ENCODE measurements at regions not wholly inside any gene's neighbourhood (a gene's known extent, or its start where the extent isn't known, plus 50 kb on each side); places are given as distances from the start of the nearest gene placed in this dataset.

DNA sequence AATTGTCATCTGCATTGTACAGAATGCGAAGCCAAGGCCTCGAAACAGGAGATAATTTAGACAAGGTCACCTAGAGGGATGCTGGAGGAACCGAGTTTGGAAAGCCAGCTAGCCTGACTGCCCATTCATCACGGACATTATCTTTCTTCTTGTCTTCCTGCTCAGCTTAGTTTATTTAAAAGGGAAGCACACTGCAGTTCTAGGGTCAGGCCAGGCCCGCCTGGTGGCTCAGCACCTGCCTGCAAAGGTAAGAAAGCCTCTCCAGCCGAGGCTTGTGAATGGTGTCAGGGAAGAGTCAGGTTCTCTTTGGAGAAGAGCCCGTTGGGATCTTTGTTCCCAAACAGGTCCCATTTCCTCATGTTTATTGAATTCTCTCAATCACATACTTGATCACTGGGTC lies 246.5 kb downstream of the BLID start:
- Histone ChIP-seq H2BK15ac (ENCODE audit: low read depth, low read length) (no peak overlapping the region), H3K9me3 (ENCODE audit: control insufficient read depth, low read depth, low read length) (no peaks in the 10 kb centered on the region), H3K23ac (ENCODE audit: insufficient read length, low read depth, low read length) (no peak overlapping the region), H3K4me1 (ENCODE audit: insufficient read depth, low read length) (peaks cover 4% of the 10 kb centered on the region; the same call in 1 of the 2 replicates), H2BK5ac (ENCODE audit: insufficient read length, low read length) (no peak overlapping the region), H2BK120ac (ENCODE audit: low read depth, low read length, poor library complexity, severe bottlenecking) (no peak overlapping the region), H3K23me2 (ENCODE audit: insufficient read length, low read depth, low read length, poor library complexity, severe bottlenecking) (no peaks in the 10 kb centered on the region), H3K79me1 (ENCODE audit: insufficient read depth, low read depth, low read length, poor library complexity, severe bottlenecking) (no peaks in the 10 kb centered on the region), H3K79me2 (ENCODE audit: insufficient read depth, low read length) (no peaks in the 10 kb centered on the region), H3K4ac (ENCODE audit: low read depth, low read length) (no peak overlapping the region), H2AFZ (ENCODE audit: low read length) (no peak overlapping the region), H4K8ac (replicated peaks; ENCODE audit: insufficient read length, low read depth, low read length) (no peak overlapping the region), H3K27me3 (ENCODE audit: insufficient read depth, low read length) (no peaks in the 10 kb centered on the region), H4K91ac (ENCODE audit: insufficient read length, low read depth, low read length) (no peak overlapping the region), H2BK20ac (ENCODE audit: low read depth, low read length, poor library complexity, severe bottlenecking) (no peak overlapping the region), H2AK5ac (ENCODE audit: insufficient read length, low read length) (no peak overlapping the region), H3K56ac (ENCODE audit: insufficient read length, low read depth, low read length) (no peak overlapping the region), H4K20me1 (ENCODE audit: control insufficient read depth, insufficient read depth, insufficient read length) (no peaks in the 10 kb centered on the region), H3K4me2 (ENCODE audit: insufficient read depth, insufficient read length, low read length) (no peak overlapping the region), H3T11ph (ENCODE audit: low read length) (no peak overlapping the region), H4K5ac (ENCODE audit: insufficient read length, low read depth, low read length) (no peak overlapping the region), H3K18ac (ENCODE audit: insufficient read length, low read depth, low read length) (no peak overlapping the region), H3K9ac (ENCODE audit: extremely low read depth, insufficient read length, low read length) (no peak overlapping the region), H2BK12ac (ENCODE audit: insufficient read length, low read depth, low read length) (no peak overlapping the region), H3K14ac (ENCODE audit: insufficient read depth, low read length) (no peak overlapping the region), H3K27ac (ENCODE audit: insufficient read length, low read depth, low read length) (no peak overlapping the region)
- TF ChIP-seq, protein P1, sequence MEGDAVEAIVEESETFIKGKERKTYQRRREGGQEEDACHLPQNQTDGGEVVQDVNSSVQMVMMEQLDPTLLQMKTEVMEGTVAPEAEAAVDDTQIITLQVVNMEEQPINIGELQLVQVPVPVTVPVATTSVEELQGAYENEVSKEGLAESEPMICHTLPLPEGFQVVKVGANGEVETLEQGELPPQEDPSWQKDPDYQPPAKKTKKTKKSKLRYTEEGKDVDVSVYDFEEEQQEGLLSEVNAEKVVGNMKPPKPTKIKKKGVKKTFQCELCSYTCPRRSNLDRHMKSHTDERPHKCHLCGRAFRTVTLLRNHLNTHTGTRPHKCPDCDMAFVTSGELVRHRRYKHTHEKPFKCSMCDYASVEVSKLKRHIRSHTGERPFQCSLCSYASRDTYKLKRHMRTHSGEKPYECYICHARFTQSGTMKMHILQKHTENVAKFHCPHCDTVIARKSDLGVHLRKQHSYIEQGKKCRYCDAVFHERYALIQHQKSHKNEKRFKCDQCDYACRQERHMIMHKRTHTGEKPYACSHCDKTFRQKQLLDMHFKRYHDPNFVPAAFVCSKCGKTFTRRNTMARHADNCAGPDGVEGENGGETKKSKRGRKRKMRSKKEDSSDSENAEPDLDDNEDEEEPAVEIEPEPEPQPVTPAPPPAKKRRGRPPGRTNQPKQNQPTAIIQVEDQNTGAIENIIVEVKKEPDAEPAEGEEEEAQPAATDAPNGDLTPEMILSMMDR (conservative IDR thresholded peaks at IDR 0.05), result no peak
- DNase-seq, result no peak
- Mint-ChIP-seq H3K9me3 (no peaks in the 10 kb centered on the region), H3K27ac (peak overlapping the region in 1 of 3 experiments; percentile 78; a peak in 1 of 7 replicates), H3K4me3 (no peak overlapping the region), H3K4me1 (peaks cover 11 to 19% of the 10 kb centered on the region in 2 experiments), H3K36me3 (ENCODE audit: insufficient read depth in 1 of 3, low read depth in 3 of 3) (no peaks in the 10 kb centered on the region; a peak in 1 of 7 replicates), H3K27me3 (ENCODE audit: low read depth) (no peaks in the 10 kb centered on the region; the same call in none of the 2 replicates)
- no CpG with 5 or more reads among the region's 7 CpGs for WGBS (ENCODE audit: extremely low coverage, insufficient read length, low lambda C conversion rate)
